ENCODE measurements at regions not wholly inside any gene's neighbourhood (a gene's known extent, or its start where the extent isn't known, plus 50 kb on each side); places are given as distances from the start of the nearest gene placed in this dataset.

DNA sequence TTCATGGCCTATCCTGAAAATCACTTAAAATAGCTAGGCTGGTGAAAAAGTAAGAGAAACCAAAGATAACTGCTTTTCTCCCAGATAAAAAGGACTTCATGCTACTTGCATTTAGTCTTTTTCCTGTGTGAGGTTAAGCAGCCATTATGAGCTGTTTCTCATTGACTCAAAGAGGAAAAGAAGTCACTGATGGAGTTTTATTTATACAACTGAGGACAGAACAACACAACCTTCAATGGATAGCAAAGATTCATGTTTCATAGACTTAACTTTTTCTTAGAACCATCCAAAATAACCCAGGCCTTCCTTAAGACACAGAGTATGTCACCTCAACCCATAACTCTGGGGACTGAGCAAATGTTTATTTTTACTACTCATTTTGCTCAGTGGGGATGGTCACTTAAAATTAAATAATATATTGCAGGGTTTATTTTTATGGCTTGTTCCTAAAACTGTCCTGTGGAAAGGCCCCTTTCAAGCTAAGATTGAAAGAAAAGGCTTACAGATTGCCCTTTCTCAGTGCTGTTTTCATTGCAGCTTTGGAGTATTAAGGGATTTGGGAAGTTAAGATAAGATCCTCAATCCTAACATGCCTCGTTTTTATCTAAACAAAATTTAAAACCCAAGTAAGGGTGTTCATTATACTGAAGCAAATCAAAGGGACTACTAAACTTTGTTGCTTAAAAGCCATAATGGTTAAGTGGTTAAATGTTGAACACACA is 252.6 kb upstream of the MAD2L1 start:
- in situ Hi-C loops (cut with HindIII; ENCODE audit: low sequenced_read_pairs), result no loop called here

DNA sequence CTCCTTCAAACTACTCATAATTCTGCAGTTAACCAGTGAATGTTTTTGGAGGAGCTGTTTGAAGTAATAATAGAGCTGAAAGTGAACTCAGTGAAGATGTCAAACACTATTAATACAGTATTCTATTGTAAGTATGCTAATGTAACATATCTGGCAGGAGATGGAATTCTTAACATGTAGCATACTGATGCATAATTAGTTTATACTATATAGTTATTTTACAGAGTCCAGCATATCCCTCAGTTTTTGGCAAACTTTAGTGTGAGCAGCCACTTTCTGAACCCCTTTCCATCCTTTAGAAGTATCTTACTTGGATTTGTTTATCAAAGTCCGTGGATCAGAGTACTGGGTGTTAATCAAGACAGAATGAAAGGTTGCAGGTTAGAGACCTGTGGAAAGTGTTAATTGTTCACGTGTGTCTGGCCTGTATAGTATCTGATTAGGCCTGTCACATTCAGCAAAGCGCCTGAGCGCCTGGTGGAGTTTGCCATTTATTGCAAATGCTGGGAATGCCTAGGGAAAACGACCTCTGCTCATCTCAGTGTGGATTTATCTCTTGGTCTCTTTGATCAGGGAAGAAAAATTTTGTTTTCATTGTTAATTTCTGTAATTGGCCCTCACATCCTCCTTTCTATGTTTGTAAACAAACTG is 251.7 kb upstream of the MAD2L1 start:
- TF ChIP-seq, protein P1, sequence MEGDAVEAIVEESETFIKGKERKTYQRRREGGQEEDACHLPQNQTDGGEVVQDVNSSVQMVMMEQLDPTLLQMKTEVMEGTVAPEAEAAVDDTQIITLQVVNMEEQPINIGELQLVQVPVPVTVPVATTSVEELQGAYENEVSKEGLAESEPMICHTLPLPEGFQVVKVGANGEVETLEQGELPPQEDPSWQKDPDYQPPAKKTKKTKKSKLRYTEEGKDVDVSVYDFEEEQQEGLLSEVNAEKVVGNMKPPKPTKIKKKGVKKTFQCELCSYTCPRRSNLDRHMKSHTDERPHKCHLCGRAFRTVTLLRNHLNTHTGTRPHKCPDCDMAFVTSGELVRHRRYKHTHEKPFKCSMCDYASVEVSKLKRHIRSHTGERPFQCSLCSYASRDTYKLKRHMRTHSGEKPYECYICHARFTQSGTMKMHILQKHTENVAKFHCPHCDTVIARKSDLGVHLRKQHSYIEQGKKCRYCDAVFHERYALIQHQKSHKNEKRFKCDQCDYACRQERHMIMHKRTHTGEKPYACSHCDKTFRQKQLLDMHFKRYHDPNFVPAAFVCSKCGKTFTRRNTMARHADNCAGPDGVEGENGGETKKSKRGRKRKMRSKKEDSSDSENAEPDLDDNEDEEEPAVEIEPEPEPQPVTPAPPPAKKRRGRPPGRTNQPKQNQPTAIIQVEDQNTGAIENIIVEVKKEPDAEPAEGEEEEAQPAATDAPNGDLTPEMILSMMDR (IDR thresholded peaks at IDR 0.05; ENCODE audit: low read depth, low read length), result no peak
- H3K4me3 ChIP-seq (ENCODE audit: low read depth, low read length), result no peak overlapping the region
- in situ Hi-C loops (cut with HindIII; ENCODE audit: low sequenced_read_pairs), result no loop called here
- DNase-seq (ENCODE audit: low read depth, low spot score), result no peak

More for the DNA sequence above, 252.6 kb upstream of the MAD2L1 start:
- TF ChIP-seq, protein P1 (IDR thresholded peaks at IDR 0.05; ENCODE audit: low read depth, low read length), result no peak
- DNase-seq (ENCODE audit: low read depth, low spot score), result no peak
- H3K4me3 ChIP-seq (ENCODE audit: low read depth, low read length), result no peak overlapping the region

DNA sequence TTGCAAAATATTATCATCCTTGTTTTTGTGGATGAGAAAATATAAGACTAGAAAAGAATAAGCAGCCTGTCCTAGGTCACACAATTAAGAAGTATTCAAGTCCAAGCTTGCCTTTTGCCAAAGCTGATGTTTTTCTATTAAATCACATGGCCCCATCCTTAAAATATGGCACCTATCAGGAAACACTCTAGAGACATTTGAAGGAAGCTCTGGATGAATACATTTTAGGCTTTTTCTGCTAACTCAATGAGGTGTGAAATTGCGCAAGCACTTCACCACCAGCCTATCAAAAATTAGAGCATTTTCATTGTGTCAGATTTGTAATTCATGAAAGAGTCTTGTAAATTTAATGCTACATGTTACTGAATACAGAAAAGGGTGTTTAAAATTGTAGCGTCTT is 251.1 kb upstream of the MAD2L1 start:
- TF ChIP-seq, protein P1 (IDR thresholded peaks at IDR 0.05; ENCODE audit: low read depth, low read length), result no peak
- no peak for DNase-seq (ENCODE audit: low read depth, low spot score)
- H3K4me3 ChIP-seq (ENCODE audit: low read depth, low read length), result no peak overlapping the region
- in situ Hi-C loops (cut with HindIII; ENCODE audit: low sequenced_read_pairs), result no loop called here

DNA sequence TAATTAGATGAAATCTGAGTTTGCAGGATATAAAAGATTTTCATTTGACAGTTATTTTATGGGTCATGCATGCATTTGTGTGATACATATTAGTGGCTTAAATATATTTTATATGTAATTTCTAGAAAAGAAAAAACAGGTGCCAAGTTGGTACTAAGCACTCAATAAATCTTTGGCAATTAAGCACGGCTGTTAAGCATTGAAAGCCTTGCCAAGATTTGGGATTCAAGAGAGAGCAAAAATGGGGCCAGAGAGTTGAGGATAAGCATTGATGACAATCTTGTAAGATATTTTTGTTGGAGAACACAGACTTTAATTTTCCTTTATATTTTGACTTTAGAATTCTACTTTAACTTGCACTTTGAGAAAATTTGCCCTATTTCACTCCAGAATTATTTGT is 249.8 kb upstream of the MAD2L1 start:
- TF ChIP-seq, protein P1 (IDR thresholded peaks at IDR 0.05; ENCODE audit: low read depth, low read length), result no peak
- no peak for DNase-seq (ENCODE audit: low read depth, low spot score)
- no peak overlapping the region for H3K4me3 ChIP-seq (ENCODE audit: low read depth, low read length)
- in situ Hi-C loops (cut with HindIII; ENCODE audit: low sequenced_read_pairs), result no loop called here

DNA sequence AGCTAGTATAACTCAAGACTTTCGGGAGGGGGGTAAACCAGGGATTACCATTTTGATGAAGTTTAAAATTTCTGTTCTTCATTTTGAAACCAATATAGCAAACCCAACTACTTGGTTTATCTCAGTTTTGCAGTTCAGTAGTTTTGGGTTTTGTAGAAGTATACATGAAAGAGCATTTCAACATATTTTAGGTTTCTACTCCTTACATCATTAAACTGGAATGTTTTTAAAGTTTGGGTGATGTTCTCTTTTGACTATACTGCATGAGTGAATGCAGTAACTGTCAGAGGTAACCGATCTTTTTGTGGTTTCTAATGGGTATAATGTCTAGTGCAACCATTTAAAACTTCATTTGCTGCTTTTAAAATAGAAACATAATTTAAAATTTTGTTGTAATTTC is 248.3 kb upstream of the MAD2L1 start:
- TF ChIP-seq, protein P1 (IDR thresholded peaks at IDR 0.05; ENCODE audit: low read depth, low read length), result no peak
- H3K4me3 ChIP-seq (ENCODE audit: low read depth, low read length), result no peak overlapping the region
- DNase-seq (ENCODE audit: low read depth, low spot score), result no peak
- in situ Hi-C loops (cut with HindIII; ENCODE audit: low sequenced_read_pairs), result no loop called here

DNA sequence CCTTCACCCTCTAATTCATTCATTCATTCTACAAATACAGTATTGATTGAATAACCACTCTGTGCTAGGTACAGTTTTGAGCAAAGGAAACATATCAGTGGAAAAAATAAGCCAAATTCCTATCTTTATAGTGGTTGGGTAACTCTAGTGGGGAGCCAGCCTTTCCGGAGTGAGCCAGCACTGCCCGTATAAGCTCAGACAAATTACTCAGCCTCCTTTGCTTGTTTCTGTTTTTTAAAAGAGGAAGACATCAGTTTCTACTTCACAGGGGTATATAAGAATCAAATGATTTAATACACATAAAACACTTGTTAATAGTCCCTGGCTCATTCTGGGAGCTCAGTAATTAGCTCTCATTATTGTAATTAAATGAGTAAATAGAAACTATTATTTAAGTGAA is 238.2 kb upstream of the MAD2L1 start:
- in situ Hi-C loops (cut with HindIII; ENCODE audit: low sequenced_read_pairs), result no loop called here
- TF ChIP-seq, protein P1 (IDR thresholded peaks at IDR 0.05; ENCODE audit: low read depth, low read length), result no peak
- DNase-seq (ENCODE audit: low read depth, low spot score), result no peak
- no peak overlapping the region for H3K4me3 ChIP-seq (ENCODE audit: low read depth, low read length)
